Left forelimb (tissue), 1 donor: ENCODE measurements at regions not wholly inside any gene's neighbourhood (a gene's known extent, or its start where the extent isn't known, plus 50 kb on each side); places are given as distances from the start of the nearest gene placed in this dataset.
"Not testable (repeated sequence)": the region's sequence is repeated elsewhere in the genome, so short reads cannot be mapped to it uniquely, and the experiment has no call there.

Experiments used
- DNase-seq: peaks from one replicate; pipeline ENCODE4 v3.0.0-alpha.2; 2018; ENCODE audit warnings: low spot score

DNA sequence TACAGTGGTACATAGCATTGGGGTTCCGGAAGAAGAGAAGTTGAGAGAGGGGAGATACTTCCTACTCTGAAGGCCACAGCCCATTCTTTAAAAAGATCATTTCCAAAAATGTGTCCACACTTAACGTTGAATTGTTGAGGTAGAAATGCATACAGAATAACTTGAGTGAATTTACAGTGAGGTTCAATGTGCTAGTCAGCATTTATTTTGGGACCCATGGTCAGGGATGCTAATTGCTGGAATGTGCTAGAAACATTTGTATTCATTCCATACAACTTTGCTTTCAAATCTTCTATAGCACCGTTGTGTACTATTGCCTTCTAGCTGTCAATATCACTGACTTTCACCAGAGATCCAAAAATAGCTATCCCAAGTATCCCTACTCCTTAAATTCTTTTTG is 325.9 kb downstream of the SATB2 start:
- DNase-seq, result no peak

DNA sequence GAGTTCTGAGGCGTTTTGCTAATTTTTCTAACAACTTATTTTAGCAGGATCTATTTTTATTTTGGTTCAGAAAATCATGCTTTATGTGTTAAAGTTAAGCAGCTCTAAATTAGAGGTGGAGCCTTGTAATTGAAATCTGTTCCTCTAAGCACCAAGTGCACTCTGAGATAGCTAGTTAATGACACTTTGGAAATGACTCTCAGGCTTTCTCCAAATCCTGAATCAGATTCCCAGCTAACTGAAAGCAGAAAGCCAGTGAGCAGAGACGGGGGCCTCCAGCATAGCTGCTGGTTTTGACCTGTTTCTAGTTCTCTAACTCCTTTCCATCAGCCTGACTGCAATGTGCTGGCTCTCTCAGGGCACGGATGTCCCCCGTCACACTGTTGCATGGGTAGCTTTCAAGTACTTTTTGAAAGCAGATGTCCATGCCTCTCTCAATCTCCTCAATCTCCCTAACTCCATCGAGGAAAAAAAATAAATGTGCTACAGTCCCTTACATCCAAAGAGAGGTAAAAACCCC is 326.5 kb downstream of the SATB2 start:
- no peak for DNase-seq

DNA sequence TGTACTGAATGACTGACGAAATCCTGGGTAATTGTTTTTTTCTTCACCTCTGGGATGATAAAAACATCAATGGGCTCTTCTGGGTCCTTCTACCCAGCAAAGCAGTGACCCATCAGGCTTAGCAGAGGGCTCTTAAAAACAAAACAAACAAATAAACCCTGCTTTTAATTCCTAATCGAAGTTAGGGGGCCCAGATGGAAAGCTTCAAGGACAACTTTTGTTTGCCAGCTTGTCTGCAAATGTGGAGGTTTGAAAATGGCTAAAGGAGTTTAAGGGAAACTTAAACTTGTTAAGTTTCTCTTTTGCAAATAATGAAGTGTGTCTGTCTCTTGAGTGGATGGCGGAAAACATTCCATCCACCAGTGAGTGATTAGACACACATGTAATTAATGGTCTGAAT is 327.2 kb downstream of the SATB2 start:
- no peak for DNase-seq

DNA sequence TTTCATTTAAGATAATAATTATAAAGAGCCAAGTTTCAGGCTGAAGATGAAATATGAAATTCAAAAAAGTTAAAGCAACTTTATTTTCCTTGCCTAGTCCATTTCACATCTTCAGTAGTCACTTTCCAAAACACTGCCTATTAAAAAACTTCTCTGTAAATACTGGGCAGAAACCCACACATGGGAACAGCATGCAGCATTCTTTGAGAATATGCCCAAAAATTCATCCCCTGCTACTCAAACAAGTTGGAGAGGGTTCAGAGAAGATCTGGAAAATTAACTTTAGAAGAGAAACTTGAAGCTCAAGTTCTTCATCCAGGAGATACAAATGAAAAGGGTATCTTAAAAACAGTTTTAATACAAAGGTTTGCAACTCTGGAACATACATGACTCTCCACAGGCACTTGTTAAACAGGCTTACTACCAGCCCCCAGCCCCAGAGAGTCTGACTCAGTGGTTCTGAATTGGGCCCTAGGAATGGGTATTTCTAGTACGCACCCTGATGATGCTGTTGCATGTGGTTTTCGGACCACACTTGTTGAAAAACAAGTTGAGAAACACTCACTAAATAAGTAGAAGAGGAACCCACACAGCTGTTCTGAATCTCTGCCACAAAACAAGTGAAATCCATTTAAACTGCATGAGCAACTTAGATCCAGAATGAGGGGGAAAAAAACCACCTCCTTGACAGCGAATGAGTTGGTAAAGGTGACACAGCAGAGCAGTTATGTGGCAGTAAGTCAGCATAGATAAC is 329.1 kb downstream of the SATB2 start:
- no peak for DNase-seq

DNA sequence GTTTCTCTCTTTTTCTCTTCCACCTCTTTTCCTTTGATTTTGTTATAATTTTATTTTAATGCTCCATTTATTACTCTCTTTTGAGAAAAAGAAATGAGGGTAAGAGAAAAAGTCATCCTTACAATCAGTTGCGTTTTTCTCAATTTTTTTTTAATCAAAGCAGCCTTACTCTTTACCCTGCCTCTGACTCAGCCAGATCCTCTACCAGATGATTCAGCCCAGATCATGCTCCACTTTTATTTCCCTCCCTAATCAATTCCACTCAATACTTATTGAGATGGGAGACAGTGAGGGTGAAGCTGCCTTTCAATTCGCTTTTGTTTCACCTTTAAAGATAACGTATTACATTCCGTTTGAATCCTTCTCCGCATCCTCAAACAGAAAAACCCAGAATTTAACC is 337.9 kb downstream of the SATB2 start:
- no peak for DNase-seq

DNA sequence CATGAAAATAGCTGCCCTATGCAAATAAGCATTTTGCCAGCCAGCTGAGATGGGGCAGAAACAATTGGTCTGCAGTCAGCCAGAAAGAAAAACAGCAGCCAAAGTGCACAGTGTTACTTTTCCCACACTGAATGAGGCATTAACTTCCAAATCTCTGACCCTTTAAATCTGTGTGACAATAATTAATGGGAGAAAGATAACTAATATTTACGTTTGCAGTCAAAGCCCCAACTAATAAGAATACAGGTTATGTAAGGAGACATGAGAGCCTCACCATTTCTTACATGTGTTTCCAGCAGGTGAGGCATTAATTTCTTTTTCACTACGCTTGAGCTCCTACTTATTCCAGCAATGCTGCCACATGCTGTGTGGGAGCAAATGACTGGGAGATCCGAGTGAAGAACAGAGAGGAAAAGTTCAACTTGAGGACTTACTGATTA is 339.0 kb downstream of the SATB2 start:
- no peak for DNase-seq

DNA sequence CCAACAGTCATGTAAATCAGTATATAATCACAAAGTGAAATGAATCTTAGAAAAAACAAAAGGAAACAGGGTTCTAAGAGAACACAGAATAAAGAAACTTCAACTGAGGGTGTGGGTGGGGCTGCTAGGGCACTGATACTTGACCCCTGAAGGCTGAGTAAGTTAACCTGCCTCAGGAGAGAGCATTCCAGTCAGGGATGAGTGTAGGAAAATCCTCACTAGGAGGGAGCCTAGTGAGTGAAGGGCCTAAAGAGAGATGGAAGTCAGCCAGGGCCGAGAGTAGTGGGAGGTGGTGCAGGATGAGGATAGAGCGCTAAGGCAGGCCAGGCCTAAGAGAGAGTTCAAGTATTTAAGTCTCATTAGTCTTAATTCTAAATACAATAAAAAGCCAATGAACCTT is 342.6 kb downstream of the SATB2 start:
- no peak for DNase-seq

DNA sequence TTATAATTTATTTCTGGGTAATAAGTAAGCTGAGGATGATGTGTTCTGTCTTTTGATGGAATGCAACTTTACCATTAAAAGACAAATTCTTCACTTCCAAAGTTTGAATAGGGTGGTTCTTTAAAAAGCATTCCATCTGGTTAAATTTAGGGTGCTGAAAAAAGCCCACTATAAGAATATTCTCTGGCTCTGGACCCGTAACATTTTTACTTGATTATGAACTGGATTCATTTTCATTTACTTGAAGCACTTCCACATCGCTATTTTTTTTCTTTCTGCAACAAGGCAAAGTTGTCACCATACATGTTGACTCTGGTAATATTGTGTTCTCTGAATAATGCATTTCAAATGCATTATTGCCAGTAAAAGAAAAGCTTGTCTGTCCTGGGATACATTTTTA is 344.6 kb downstream of the SATB2 start:
- no peak for DNase-seq

DNA sequence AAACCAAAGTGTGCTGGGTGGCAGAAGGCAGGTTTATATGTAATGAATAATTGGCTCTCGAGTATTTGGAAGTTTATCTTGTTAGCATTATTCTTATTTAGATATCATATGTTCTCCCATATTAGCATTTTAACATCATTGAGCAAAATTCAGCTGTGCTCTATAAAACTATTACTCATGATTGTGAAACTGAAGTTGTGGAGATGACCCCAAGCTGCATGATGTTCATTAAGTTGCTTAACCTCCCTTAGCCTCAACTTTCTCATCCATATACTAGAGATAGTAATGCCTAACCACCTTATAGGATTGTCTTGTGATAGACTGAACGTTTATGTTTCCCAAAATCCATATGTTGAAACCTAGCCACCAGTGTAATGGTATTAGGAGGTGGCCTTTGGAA is 346.3 kb downstream of the SATB2 start:
- DNase-seq, result no peak

DNA sequence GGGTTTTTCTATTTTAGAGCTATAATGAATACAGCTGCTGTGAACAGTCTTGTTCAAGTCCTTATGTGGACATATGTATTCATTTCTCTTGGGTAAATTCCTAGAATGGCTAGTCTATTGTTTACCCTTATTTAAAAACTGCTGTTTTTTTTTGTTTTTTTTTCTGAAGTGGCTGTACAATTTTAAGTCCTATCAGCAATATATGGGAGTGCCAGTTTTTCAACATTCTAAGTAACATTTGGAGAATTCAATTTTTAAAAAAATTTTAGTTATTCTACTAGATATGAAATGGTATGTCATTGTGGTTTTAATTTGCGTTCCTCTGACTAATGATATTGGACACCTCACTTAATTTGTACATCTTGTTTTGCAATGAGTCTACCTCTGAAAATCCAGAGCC is 349.7 kb downstream of the SATB2 start:
- DNase-seq, result no peak

DNA sequence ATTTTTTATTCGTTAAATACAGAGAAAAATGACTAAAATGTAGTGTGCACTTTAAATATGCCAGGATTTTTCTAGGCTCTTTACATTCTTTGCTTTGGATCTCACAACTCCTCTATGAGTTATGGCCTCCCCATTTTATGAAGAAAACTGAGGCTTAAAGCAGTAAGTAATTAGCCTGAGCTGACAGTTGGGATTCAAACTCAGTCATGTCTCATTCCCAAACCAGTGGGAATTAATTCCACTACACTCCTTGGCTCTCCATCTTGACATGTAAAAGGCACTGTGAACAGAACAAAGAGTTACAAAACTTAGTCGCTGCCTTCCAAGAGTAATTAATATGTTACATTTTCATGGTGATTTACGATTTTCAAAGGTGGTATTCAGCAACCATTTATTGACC is 351.9 kb downstream of the SATB2 start:
- no peak for DNase-seq

DNA sequence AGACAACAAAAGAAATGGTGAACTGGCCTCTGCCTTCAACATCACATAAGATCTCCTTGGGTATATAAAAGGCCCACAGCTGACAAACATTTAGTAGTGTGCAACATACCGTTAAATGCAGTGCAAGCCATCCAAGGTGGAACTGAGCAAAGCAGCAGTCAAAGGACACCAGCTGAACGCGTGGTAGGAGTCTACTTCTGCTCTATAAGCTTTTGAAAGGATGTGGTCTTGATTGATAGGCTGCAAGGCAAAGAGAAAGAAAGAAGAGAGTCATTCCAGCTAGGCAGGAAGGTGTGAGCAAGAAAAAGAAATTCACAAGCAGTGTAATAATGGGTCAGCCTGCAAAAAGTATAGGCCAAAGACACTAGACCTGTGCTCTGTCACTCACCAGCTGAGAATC is 356.3 kb downstream of the SATB2 start:
- DNase-seq, result no peak

DNA sequence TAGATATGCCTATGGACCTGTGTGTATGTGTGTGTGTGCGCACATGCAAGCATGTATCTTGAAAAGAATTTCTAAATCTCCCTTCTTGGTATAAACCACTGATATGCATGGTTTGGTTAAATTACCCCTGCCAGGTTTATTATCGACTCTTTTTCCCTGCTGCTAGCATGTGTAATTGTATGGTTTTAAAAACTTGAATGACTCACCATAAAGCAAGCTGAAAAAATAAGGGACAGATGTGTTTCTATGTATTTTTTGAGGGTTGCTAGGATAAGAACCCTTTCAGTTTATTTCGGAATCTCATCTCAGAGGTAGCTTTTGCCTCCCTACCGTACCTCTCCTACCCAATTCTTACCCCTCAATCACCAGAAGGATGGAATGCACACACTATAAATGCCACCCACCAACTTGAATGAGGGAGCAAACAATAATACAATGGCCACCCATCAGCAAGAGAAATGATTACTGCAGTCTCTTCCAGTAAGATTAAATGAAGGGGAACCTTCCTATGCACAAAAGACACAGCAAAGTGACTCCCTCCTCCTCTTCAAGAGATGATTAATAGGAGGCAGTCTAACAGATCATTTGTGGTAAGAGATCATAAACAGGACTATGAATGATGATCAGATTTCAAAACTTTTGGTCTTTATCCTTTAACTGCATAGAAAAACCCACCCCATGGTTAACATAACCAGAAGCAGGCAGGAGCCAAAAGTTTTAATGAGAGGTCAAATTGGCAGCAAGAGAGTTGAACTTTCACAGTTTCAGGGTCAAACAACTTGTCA is 357.2 kb downstream of the SATB2 start:
- DNase-seq, result no peak

DNA sequence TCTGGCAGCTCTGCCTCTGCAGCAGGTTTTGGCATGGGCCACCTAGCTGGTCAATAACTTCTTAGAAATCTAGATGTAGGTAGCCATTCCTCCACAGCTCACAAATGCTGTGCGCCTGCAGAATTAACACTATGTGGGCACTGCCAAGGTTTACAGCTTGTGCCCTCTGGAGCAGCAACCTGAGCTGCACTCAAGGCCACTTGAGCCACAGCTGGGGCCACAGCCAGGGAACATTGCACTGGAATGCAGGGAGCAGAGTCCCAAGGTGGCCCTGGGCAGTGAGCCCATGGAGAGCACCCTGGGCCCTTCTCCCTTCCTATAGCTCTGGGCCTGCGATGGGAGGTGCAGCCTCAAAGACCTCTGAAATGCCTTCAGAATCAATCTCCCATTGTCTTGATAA is 365.3 kb downstream of the SATB2 start:
- no peak for DNase-seq

DNA sequence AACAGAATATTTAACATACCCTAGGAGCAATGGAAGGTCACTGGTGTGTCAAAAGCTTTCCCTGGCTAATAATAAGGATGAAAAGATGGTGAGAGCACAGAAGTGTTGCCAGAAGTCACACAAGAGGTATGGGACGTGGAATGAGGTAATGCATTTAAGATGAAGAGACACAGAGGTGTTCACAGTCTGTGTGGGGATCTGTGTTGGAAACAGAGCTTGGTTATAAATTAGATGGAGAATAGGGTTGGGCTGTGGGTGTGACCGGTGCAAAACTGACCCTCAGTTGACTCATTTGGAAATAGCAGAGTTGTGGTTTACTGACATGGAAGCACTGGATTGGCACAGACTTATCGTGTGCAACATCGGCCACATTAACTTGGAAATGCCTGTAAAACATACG is 372.5 kb downstream of the SATB2 start:
- DNase-seq, result no peak

DNA sequence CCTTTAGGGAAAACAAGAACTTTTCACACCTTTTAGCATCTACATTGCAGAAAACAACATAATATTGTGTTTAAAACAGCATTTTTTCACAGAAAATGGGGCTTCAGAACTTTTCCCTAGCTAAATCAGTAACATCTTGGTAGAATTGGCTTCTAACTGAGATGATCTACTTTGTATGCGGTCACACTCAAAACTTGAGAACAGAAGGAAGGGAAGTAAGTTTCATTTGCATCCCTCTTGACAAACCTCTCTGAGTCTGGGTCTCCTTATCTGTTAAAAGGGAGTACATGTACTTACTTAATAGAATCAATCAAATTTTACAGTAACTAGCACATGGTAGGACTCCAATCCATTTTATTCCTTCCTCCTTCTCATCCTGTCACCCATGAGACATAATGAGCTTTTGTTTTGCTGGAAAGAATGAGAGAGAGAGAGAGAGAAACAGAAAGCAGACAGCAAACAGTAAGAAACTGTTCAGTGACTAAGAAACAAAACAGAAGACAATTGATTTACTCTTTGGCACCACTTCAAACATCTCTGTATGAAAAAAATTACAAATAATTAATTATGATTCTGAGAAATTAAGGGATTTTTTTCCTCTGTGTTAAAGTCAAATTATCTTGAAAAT is 387.3 kb downstream of the SATB2 start:
- DNase-seq, result no peak

DNA sequence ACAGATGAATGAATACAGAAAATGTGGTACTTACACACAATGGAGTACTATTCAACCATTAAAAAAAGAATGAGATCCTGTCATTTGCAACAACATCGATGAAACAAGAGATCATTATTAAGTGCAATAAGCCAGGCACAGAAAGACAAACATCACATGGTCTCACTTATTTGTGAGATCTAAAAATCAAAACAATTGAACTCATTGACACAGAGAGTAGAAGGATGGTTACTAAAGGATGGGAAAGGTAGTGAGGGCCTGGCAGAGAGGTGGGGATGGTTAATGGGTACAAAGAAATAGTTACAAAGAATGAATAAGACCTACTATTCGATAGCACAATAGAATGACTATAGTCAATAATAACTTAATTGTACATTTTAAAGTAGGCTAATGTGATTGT is 393.5 kb downstream of the SATB2 start:
- no peak for DNase-seq

DNA sequence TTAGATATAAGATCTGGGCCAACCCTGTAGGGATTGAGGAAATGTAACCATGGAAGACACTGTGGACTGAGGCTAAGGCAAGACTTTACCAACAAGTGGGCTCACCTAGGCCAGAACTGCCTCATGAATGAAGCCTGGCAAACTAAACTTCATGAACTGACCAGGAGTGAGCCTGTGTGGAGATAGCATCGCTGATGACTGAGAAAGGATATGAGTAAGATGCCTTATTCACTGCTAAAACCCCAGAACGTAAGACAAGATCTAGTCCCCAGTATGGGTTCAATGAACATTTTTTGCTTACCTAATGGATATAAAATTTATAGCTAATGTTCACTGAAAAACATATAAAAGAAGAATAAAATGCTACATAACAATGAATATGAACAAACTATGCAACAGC is 399.8 kb downstream of the SATB2 start:
- DNase-seq, result no peak

DNA sequence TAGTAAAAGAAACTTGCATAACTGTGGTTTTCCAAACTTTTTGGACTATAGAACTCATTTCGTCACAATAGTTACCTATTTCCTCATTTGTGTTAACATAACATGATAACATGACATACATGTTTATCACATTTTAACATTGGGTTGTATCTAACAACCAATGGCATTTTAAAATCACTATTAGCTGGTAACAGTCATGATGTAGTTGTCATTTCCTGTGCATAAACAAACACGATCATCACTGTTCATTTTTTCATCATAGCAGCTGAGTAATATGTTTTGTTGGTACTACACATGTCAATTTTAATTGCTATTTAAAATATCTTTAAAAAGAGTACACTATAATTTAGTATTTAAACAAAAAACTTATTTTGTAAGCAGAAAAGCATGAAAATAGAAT is 402.4 kb downstream of the SATB2 start:
- DNase-seq, result no peak

DNA sequence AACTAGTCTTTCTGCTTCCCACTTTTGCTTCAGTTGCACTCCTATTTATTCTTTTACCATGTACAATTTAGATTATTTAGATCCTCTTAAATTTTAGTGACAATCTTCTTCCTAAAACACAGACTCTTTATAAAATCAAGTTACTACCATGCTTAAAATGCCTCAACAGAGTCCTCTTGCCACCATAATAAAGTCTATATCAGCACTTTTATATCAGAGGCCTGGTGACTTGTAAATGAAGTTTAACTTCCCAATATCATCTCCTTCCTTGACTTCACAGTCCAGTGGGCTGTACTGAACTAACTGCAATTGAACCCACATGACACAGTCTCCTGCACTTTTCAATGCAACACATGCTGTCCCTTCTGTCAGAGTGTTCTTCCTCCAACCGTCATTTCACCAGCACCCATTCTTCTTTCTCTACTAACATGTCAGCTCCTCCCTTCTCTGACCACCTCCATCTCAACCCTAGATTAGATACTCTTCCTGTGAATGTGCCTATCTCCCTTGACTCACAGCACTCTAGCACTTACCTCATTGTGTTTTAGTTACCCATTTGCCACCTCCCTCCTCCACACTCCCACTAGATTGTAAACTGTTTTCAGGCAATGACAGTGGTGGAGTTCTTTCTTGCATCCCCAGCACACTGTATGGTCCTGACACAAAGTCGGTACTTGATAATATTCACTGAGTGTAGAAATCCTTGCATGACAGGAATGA is 414.9 kb downstream of the SATB2 start:
- DNase-seq, result no peak

DNA sequence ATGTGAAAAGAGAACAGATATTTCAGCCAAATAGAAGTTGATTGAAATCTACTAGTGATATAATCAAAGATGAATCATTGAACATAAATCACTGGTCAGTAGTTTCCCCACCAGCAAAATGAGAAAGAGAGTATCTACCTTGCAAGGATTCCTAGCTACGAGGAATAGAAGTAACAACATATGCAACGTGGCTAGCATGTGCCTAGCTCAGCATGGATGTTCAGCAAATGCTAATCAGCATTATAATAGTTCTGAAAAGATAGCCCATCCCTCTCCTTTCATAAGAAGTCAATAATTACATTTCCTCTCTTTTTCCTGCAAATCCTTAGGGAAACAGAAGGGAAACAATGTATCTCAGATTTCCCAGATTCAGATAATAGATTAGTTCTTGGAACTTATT is 417.2 kb downstream of the SATB2 start:
- DNase-seq, result no peak

DNA sequence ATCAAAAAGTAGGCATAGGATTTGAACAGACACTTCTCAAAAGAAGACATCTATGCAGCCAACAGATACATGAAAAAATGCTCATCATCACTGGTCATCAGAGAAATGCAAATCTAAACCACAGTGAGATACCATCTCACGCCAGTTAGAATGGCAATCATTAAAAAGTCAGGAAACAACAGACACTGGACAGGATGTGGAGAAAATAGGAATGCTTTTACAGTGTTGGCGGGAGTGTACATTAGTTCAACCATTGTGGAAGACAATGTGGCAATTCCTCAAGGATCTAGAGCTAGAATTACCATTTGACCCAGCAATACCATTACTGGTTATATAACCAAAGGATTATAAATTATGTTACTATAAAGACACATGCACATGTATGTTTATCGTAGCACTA is 424.0 kb downstream of the SATB2 start:
- DNase-seq, result not testable (repeated sequence)
